GM18507 (cell line): ENCODE measurements at regions not wholly inside any gene's neighbourhood (a gene's known extent, or its start where the extent isn't known, plus 50 kb on each side); places are given as distances from the start of the nearest gene placed in this dataset.

Experiments used
- DNase-seq: peaks from one replicate; pipeline ENCODE4 v3.0.0; 2011; ENCODE audit warnings: low read depth; ENCODE audit not compliant: insufficient read length; ENCODE audit errors: extremely low spot score
- FAIRE-seq: peaks from 2 replicates; lab custom pipeline; 2011; peaks lifted over from hg19 to GRCh38; lab: Jason Lieb, UNC

GRCh38 chr3:20344400-20344959 lies 158.5 kb upstream of the SGO1 start:
- no peak for FAIRE-seq
- DNase-seq: no peak

GRCh38 chr3:20343790-20344189 lies 157.8 kb upstream of the SGO1 start:
- FAIRE-seq: no peak
- DNase-seq: no peak

DNA sequence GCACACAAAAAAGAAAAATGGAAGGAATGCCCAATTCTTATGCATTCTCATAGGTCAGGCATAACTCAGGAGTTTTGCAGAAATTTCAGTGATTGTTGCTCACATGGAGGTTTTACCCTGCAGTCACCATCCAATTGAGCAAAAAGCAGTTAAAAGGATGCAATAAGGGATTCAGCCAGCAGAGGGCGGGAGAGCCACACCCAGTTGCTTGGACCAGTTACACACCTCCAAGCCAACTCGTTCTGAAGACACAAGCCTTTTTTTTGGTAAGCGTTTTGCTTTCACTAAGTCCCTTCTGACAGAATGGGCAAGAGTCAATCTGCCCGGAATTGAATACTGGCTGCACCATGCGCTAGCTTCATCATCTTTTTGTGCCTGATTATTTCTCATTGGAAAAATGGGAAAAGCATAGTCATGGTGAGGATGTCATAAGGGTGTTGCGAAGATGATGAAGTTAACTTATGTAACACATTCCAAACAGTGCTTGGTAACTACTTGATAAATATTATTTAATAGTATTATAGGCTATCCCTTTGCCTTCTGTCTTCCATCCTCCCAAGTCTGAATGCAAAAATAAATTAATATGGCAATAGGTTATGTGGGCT lies 154.4 kb upstream of the SGO1 start:
- DNase-seq (no peak), FAIRE-seq (peak; percentile 75)

DNA sequence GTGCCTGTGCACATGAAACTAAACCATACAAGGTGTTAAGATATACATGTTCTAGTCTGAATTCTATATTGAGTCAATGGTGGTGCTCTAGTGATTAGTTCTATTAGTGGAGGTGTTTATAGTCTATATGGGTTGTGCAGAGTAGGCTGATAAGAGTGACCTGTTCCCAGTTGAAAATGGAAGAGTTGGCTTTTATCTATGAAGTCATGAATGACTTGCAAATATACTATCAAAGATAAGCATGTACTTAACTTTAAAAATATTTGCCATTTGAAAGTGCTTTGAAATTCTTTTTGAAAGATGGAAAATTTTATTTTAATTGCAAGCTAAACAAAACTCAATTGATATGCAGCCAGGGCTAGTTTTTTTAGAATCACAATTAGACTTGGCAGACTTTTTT lies 150.6 kb upstream of the SGO1 start:
- DNase-seq (no peak), FAIRE-seq (no peak)

- DNase-seq (no peak), FAIRE-seq (no peak)
These were observed 148.8 kb upstream of the SGO1 start for GRCh38 chr3:20334842-20335241.

- FAIRE-seq (no peak), DNase-seq (no peak)
These were observed 141.9 kb upstream of the SGO1 start for GRCh38 chr3:20327889-20328288.

DNA sequence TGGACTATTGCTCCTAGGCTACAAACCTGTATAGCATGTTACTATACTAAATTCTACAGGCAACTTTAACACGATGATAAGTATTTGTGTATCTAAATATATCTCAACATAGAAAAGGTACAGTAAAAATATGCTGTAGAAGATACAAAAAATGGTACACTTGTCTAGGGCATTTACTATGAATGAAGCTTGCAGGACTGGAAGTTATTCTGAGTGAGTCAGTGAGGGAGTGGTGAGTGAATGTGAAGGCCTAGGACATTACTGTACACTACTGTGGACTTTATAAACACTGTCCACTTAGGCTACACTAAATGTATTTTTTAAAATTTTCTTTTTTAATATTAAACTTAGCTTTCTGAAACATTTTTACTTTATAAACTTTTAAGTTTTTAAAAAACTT lies 140.5 kb upstream of the SGO1 start:
- DNase-seq: no peak
- no peak for FAIRE-seq

DNA sequence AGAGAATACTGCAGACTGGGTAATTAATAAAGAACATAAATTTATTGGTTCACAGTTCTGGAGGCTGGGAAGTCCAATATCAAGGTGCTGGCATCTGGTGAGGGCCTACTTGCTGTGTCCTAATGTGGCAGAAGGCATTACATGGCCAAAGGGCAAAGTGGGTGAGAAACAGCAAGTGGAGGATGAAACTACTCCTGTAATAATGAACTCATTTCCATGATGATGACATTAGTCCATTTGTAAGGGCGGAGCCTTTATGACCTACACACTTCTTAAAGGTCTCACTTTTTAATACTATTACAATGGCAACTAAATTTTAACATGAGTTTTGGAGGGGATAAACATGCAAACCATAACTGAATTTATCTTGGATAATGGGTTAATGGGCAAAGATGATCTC lies 139.6 kb upstream of the SGO1 start:
- no peak for DNase-seq
- FAIRE-seq: no peak

- FAIRE-seq (peak; percentile 54), DNase-seq (no peak)
These were observed 138.9 kb upstream of the SGO1 start for GRCh38 chr3:20324664-20325478.

GRCh38 chr3:20323307-20323927 lies 137.4 kb upstream of the SGO1 start:
- no peak for DNase-seq

GRCh38 chr3:20322085-20322484 lies 136.1 kb upstream of the SGO1 start:
- DNase-seq: no peak
- no peak for FAIRE-seq

More at GRCh38 chr3:20323307-20323927, 137.4 kb upstream of the SGO1 start:
- FAIRE-seq: no peak

GRCh38 chr3:20321391-20322047 lies 135.5 kb upstream of the SGO1 start:
- DNase-seq (no peak), FAIRE-seq (no peak)

DNA sequence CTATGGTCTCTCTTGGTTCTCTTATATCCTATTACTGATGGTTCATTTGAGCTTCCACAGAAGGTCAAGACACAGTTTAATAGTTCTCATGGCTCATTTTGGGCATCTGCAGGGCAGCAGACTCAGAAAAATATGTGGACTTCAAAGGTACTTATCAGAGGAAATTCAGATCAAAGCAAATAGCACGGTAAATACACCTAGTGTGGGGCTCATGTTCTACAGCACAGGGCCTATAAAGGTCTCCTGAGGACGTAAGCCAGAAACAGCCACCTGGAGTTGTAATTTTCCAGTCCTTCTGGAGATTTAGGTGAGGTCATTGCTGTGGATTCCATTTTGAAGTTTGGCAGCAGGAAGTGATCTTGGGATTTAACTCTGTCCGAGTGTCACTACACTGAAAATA lies 134.5 kb upstream of the SGO1 start:
- DNase-seq (no peak), FAIRE-seq (no peak)

DNA sequence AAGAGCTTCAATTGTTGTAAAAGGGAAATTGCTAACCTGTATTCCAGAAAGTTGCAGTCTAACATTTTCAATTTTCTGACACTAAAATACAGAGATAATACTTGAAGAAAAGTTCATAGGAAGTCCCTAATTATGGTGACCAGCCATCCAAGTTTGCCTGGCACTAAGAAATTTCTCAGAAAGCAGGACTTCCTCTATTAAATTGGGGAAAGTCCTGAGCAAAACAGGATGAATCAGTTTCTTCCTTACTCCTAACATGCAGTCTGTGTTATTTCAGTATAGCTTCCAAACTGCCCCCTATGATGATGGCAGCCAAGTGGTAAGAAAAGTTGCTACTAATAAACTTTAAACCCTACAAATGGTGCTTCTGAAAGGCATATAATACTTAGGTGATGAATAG lies 133.5 kb upstream of the SGO1 start:
- FAIRE-seq (no peak), DNase-seq (no peak)

DNA sequence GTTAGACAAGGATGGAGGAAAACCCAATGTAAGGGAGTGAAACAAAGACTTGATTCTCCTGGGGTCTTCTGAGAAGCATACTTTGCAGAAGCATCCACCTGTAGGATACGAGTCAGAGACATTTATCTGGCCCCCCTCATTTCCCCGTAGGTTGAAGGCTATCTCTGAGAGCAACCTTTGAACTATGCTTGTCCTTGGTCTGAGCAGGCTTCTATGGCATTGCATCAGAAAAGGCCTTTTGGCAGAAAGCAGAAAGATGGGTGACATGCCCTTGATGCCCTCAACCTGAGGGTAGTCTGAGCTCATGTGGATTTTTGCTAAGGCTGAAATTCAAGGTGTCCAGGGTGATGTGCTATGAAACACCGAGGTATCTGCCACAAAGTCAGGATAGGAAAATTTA lies 131.6 kb upstream of the SGO1 start:
- FAIRE-seq (no peak), DNase-seq (no peak)

GRCh38 chr3:20316238-20316637 lies 130.2 kb upstream of the SGO1 start:
- DNase-seq (no peak), FAIRE-seq (no peak)

GRCh38 chr3:20310629-20311028 lies 124.6 kb upstream of the SGO1 start:
- no peak for FAIRE-seq

DNA sequence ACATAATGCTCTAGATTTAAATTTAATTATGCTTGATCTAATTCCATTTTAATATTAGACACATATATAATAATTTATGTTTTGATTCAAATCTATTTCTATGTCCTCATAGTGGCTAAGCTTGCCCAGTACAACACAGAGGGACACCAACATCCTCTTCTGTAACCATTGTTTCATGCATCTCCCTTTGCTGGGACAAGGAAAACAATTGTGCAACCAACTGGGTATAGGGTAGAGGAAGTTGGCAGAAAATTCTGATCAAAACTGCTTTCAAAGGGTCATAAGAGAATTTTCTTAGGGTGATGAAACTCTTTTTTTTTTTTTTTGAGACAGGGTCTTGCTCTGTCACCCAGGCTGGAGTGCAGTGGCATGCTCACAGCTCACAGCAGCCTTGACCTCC lies 121.4 kb upstream of the SGO1 start:
- FAIRE-seq (no peak), DNase-seq (no peak)

More at GRCh38 chr3:20310629-20311028, 124.6 kb upstream of the SGO1 start:
- no peak for DNase-seq

- FAIRE-seq (no peak), DNase-seq (no peak)
These were observed 119.6 kb upstream of the SGO1 start for GRCh38 chr3:20305647-20306046.

- DNase-seq: no peak
- no peak for FAIRE-seq
These were observed 116.8 kb upstream of the SGO1 start for GRCh38 chr3:20302766-20303165.
